ENCODE measurements at regions not wholly inside any gene's neighbourhood (a gene's known extent, or its start where the extent isn't known, plus 50 kb on each side); places are given as distances from the start of the nearest gene placed in this dataset.

DNA sequence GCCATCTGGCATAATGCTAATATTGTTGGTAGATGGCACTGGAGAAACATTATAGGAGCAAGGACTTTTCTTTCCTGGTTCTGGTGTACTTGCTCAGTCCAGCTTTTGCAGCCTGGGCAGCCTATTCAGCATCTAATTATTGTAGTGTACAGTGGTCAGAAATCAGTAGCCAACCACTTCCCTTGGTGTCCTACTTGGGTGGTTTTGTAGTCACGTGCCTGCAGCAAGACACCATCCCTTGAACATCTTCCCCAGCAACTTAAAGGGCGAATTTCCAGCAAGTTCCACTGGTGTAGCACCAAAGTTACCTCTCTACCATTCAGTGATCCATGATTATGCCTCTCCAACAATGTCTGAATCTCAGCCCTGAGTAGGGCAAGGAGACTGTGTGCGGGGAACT, 557.6 kb downstream of the SATB2 start:
- Histone ChIP-seq H3K4me3 (ENCODE audit: low read depth, low read length, poor library complexity, severe bottlenecking) (no peak overlapping the region), H3K27ac (ENCODE audit: low read depth, low read length, poor library complexity, severe bottlenecking) (no peak overlapping the region), H3K27me3 (replicated peaks; ENCODE audit: insufficient read depth, low read depth, low read length, poor library complexity) (no peaks in the 10 kb centered on the region), H3K36me3 (ENCODE audit: insufficient read depth, low read length, poor library complexity, severe bottlenecking) (no peaks in the 10 kb centered on the region), H3K9me3 (ENCODE audit: low read depth, low read length, poor library complexity, severe bottlenecking) (no peaks in the 10 kb centered on the region), H3K4me1 (ENCODE audit: insufficient read depth, low read length, poor library complexity, severe bottlenecking) (no peaks in the 10 kb centered on the region)
- no TSS peak for BruUV-seq (replicated peaks)
- intact Hi-C loops (cut with micrococcal nuclease; ENCODE audit: unreplicated experiment): no loop called here
- ChIA-PET POLR2A (ENCODE audit: low non-redundant PET) (no interaction called here), CTCF (no interaction called here)
- TF ChIP-seq, protein P1, sequence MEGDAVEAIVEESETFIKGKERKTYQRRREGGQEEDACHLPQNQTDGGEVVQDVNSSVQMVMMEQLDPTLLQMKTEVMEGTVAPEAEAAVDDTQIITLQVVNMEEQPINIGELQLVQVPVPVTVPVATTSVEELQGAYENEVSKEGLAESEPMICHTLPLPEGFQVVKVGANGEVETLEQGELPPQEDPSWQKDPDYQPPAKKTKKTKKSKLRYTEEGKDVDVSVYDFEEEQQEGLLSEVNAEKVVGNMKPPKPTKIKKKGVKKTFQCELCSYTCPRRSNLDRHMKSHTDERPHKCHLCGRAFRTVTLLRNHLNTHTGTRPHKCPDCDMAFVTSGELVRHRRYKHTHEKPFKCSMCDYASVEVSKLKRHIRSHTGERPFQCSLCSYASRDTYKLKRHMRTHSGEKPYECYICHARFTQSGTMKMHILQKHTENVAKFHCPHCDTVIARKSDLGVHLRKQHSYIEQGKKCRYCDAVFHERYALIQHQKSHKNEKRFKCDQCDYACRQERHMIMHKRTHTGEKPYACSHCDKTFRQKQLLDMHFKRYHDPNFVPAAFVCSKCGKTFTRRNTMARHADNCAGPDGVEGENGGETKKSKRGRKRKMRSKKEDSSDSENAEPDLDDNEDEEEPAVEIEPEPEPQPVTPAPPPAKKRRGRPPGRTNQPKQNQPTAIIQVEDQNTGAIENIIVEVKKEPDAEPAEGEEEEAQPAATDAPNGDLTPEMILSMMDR (conservative IDR thresholded peaks at IDR 0.05; ENCODE audit: low read depth, low read length): no peak
- TF ChIP-seq EZH2 (IDR thresholded peaks at IDR 0.05; ENCODE audit: borderline replicate concordance, low read depth, low read length, poor library complexity, severe bottlenecking): no peak
- DNase-seq (ENCODE audit: low spot score): no peak

- Histone ChIP-seq H3K9me3 (ENCODE audit: low read depth, low read length, poor library complexity, severe bottlenecking) (no peaks in the 10 kb centered on the region), H3K4me3 (ENCODE audit: low read depth, low read length, poor library complexity, severe bottlenecking) (no peak overlapping the region), H3K4me1 (ENCODE audit: insufficient read depth, low read length, poor library complexity, severe bottlenecking) (no peaks in the 10 kb centered on the region), H3K36me3 (ENCODE audit: insufficient read depth, low read length, poor library complexity, severe bottlenecking) (no peaks in the 10 kb centered on the region), H3K27ac (ENCODE audit: low read depth, low read length, poor library complexity, severe bottlenecking) (no peak overlapping the region), H3K27me3 (replicated peaks; ENCODE audit: insufficient read depth, low read depth, low read length, poor library complexity) (peaks cover 6% of the 10 kb centered on the region)
- TF ChIP-seq, protein P1 (conservative IDR thresholded peaks at IDR 0.05; ENCODE audit: low read depth, low read length): no peak
- no peak for TF ChIP-seq EZH2 (IDR thresholded peaks at IDR 0.05; ENCODE audit: borderline replicate concordance, low read depth, low read length, poor library complexity, severe bottlenecking)
- ChIA-PET POLR2A (ENCODE audit: low non-redundant PET) (no interaction called here), CTCF (no interaction called here)
- intact Hi-C loops (cut with micrococcal nuclease; ENCODE audit: unreplicated experiment): no loop called here
- no peak for DNase-seq (ENCODE audit: low spot score)
- no TSS peak for BruUV-seq (replicated peaks)
Observed at GRCh38 chr2:198890490-198890889, 567.2 kb downstream of the SATB2 start.

DNA sequence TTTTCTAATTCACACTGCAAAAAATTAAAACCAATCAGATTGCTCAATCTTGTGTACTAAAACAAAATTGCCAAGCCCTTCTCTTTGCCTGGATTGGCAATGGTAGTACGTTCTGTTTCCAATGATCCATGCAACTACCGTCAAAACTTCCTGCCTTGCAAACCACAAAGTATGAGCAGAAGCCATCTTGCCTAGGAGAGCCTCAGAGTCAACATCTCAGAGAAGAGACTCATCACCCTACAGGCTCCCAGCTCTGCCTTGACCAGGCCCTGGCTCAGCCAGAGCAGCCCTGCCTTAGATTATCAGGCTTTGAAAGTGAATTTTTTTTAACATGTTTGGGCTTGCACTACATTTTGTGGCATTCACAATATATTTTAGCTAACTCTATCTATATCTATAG, 574.1 kb downstream of the SATB2 start:
- intact Hi-C loops (cut with micrococcal nuclease; ENCODE audit: unreplicated experiment): no loop called here
- H3K4me1 ChIP-seq (ENCODE audit: insufficient read depth, low read length, poor library complexity, severe bottlenecking): no peaks in the 10 kb centered on the region
- no peaks in the 10 kb centered on the region for H3K36me3 ChIP-seq (ENCODE audit: insufficient read depth, low read length, poor library complexity, severe bottlenecking)
- TF ChIP-seq, protein P1 (conservative IDR thresholded peaks at IDR 0.05; ENCODE audit: low read depth, low read length): no peak
- TF ChIP-seq EZH2 (IDR thresholded peaks at IDR 0.05; ENCODE audit: borderline replicate concordance, low read depth, low read length, poor library complexity, severe bottlenecking): no peak
- H3K9me3 ChIP-seq (ENCODE audit: low read depth, low read length, poor library complexity, severe bottlenecking): no peaks in the 10 kb centered on the region
- DNase-seq (ENCODE audit: low spot score): no peak
- H3K27ac ChIP-seq (ENCODE audit: low read depth, low read length, poor library complexity, severe bottlenecking): no peak overlapping the region
- POLR2A ChIA-PET (ENCODE audit: low non-redundant PET): no interaction called here
- peaks cover 6% of the 10 kb centered on the region for H3K27me3 ChIP-seq (replicated peaks; ENCODE audit: insufficient read depth, low read depth, low read length, poor library complexity)
- BruUV-seq (replicated peaks): no TSS peak
- CTCF ChIA-PET: no interaction called here
- H3K4me3 ChIP-seq (ENCODE audit: low read depth, low read length, poor library complexity, severe bottlenecking): no peak overlapping the region

Data from A673 (cell line).